PC-9 (cell line): ENCODE measurements at regions not wholly inside any gene's neighbourhood (a gene's known extent, or its start where the extent isn't known, plus 50 kb on each side); places are given as distances from the start of the nearest gene placed in this dataset.

Experiments
- BruUV-seq: library from RNA; stranded (reverse); fragments of 400-500 nt; replicated peaks from 2 replicates; lab custom pipeline; 2021; lab: Mats Ljungman, UMichigan
- CTCF ChIA-PET: fragments of 300-600 bp; sonication (Branson Sonifier 250); formaldehyde crosslinking; loops from one replicate; lab custom pipeline; 2022; ENCODE audit warnings: antibody characterized with exemption; lab: Charles Lee
- POLR2A ChIA-PET: fragments of 300-600 bp; sonication (Branson Sonifier 250); formaldehyde crosslinking; loops from one replicate; lab custom pipeline; 2022; ENCODE audit warnings: antibody characterized with exemption; ENCODE audit not compliant: unreplicated experiment; lab: Charles Lee
- DNase-seq, 2 experiments: peaks; one replicate each; pipeline versions ENCODE4 v3.0.0 to v3.0.0-alpha.2; 2015 to 2022; ENCODE audit warnings: mixed read lengths in 1 of 2
- H2AFZ ChIP-seq: fragments of 200-600 bp; sonication (generic); 2 replicates; pipeline ENCODE4 v1.8.1; 2017; ENCODE audit warnings: antibody characterized with exemption
- H3F3A ChIP-seq: fragments of 200-600 bp; sonication (generic); 2 replicates; pipeline ENCODE4 v1.8.1; 2017; ENCODE audit warnings: antibody characterized with exemption, mild to moderate bottlenecking, low read depth; ENCODE audit not compliant: insufficient read depth
- H3K27ac ChIP-seq: fragments of 200-600 bp; sonication (generic); 2 replicates; pipeline ENCODE4 v1.6.1; 2016; ENCODE audit warnings: mixed run types
- H3K27me3 ChIP-seq: fragments of 200-600 bp; sonication (generic); 2 replicates; pipeline ENCODE4 v1.6.1; 2016; ENCODE audit warnings: low read depth, mixed run types; ENCODE audit not compliant: insufficient read depth
- H3K36me3 ChIP-seq: fragments of 200-600 bp; sonication (generic); 2 replicates; pipeline ENCODE4 v1.6.1; 2016; ENCODE audit warnings: low read depth, mixed run types
- H3K4me1 ChIP-seq: fragments of 200-600 bp; sonication (generic); replicated peaks from 2 replicates; pipeline ENCODE4 v1.6.1; 2016; ENCODE audit warnings: mixed run types; ENCODE audit not compliant: insufficient read depth
- H3K4me2 ChIP-seq: fragments of 200-600 bp; sonication (generic); 2 replicates; pipeline ENCODE4 v1.6.1; 2017; ENCODE audit warnings: mixed run types
- H3K4me3 ChIP-seq: fragments of 200-600 bp; sonication (generic); 2 replicates; pipeline ENCODE4 v1.6.1; 2016; ENCODE audit warnings: mixed run types
- H3K79me2 ChIP-seq: fragments of 200-600 bp; sonication (generic); 2 replicates; pipeline ENCODE4 v1.6.1; 2017; ENCODE audit warnings: low read depth, mixed run types
- H3K9me2 ChIP-seq: fragments of 200-600 bp; sonication (generic); 2 replicates; pipeline ENCODE4 v1.8.1; 2017; ENCODE audit warnings: mild to moderate bottlenecking; ENCODE audit not compliant: insufficient read depth
- H3K9me3 ChIP-seq: fragments of 200-600 bp; sonication (generic); 2 replicates; pipeline ENCODE4 v1.8.1; 2016; ENCODE audit warnings: low read depth; ENCODE audit not compliant: insufficient read depth
- H4K20me1 ChIP-seq: fragments of 200-600 bp; sonication (generic); 2 replicates; pipeline ENCODE4 v1.8.1; 2017; ENCODE audit not compliant: insufficient read depth
- EZH2 ChIP-seq: fragments of 200-600 bp; sonication (generic); IDR thresholded peaks from 2 replicates; pipeline ENCODE4 v1.8.0; 2017; ENCODE audit warnings: antibody characterized with exemption, low read depth
- intact Hi-C: fragments of 100-400 bp; cut with micrococcal nuclease; formaldehyde crosslinking; loops from one replicate; pipeline ENCODE4 v1.10.0; 2022; ENCODE audit not compliant: unreplicated experiment
- TF ChIP-seq, protein P1 (sequence below): fragments of 200-600 bp; sonication (generic); conservative IDR thresholded peaks from 2 replicates; pipeline ENCODE4 v1.6.1; 2017; ENCODE audit warnings: mixed run types, antibody characterized with exemption, mild to moderate bottlenecking, moderate library complexity

DNA sequence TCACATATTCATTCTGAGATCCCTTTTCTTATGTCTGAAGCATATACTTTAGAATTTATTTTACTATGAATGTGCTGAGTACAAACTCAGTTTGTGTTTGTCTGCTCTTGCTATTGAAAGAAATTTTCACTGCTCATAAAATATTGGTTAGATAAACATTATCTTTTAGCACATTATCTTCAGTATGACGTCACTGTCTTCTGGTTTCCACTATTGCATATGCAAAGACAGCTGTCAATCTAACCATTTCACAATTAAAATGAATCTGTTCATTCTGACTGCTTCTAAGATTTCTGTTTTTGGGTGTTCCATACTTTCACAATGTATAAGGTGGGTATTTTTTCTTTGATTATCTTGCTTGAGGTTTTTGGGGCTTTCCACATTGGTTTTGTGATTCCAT, 526.2 kb upstream of the CDH6 start:
- Histone ChIP-seq H3K9me3 (no peaks in the 10 kb centered on the region), H3K36me3 (no peaks in the 10 kb centered on the region), H3K9me2 (no peaks in the 10 kb centered on the region; the same call in 1 of the 2 replicates), H3K4me2 (no peak overlapping the region), H3K27me3 (no peaks in the 10 kb centered on the region), H4K20me1 (no peaks in the 10 kb centered on the region), H3K27ac (no peak overlapping the region), H2AFZ (no peak overlapping the region), H3K79me2 (no peaks in the 10 kb centered on the region), H3K4me1 (no peaks in the 10 kb centered on the region), H3F3A (no peaks in the 10 kb centered on the region), H3K4me3 (no peak overlapping the region)
- TF ChIP-seq, protein P1, sequence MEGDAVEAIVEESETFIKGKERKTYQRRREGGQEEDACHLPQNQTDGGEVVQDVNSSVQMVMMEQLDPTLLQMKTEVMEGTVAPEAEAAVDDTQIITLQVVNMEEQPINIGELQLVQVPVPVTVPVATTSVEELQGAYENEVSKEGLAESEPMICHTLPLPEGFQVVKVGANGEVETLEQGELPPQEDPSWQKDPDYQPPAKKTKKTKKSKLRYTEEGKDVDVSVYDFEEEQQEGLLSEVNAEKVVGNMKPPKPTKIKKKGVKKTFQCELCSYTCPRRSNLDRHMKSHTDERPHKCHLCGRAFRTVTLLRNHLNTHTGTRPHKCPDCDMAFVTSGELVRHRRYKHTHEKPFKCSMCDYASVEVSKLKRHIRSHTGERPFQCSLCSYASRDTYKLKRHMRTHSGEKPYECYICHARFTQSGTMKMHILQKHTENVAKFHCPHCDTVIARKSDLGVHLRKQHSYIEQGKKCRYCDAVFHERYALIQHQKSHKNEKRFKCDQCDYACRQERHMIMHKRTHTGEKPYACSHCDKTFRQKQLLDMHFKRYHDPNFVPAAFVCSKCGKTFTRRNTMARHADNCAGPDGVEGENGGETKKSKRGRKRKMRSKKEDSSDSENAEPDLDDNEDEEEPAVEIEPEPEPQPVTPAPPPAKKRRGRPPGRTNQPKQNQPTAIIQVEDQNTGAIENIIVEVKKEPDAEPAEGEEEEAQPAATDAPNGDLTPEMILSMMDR = no peak
- TF ChIP-seq EZH2 = no peak
- no TSS peak for BruUV-seq
- POLR2A ChIA-PET = no interaction called here
- CTCF ChIA-PET = no interaction called here
- intact Hi-C loops = no loop called here
- no peak for DNase-seq

DNA sequence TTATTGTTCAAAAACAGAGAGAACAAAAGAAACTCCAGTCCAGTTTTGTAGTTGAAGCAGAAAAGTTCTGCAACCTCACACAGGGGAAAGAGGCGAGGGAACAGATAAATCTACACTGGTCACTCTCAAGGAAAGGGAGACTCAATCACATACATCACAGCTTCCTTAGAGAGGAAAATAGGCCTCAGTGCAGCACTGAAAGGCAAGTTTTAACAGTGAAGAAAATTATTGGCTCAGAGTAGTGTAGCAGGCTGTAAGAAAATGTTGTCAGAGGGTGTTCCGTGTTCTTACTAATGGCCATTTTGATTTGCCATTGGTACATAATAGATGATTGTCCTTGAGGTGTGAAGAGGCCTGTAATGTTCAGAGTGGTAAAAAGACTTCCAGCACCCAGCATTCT, 530.0 kb upstream of the CDH6 start:
- CTCF ChIA-PET = no interaction called here
- no peak overlapping the region for H3K4me3 ChIP-seq
- no peaks in the 10 kb centered on the region for H4K20me1 ChIP-seq
- POLR2A ChIA-PET = no interaction called here
- H3K9me3 ChIP-seq = no peaks in the 10 kb centered on the region
- peaks cover 2% of the 10 kb centered on the region; the same call in 1 of the 2 replicates for H3K9me2 ChIP-seq
- TF ChIP-seq, protein P1 = no peak
- no peak for TF ChIP-seq EZH2
- no peak overlapping the region for H2AFZ ChIP-seq
- no peaks in the 10 kb centered on the region for H3K36me3 ChIP-seq
- H3F3A ChIP-seq = no peaks in the 10 kb centered on the region
- no peaks in the 10 kb centered on the region for H3K4me1 ChIP-seq
- DNase-seq = no peak
- H3K79me2 ChIP-seq = no peaks in the 10 kb centered on the region
- BruUV-seq = no TSS peak
- no peak overlapping the region for H3K4me2 ChIP-seq
- H3K27ac ChIP-seq = no peak overlapping the region
- H3K27me3 ChIP-seq = no peaks in the 10 kb centered on the region
- intact Hi-C loops = no loop called here

DNA sequence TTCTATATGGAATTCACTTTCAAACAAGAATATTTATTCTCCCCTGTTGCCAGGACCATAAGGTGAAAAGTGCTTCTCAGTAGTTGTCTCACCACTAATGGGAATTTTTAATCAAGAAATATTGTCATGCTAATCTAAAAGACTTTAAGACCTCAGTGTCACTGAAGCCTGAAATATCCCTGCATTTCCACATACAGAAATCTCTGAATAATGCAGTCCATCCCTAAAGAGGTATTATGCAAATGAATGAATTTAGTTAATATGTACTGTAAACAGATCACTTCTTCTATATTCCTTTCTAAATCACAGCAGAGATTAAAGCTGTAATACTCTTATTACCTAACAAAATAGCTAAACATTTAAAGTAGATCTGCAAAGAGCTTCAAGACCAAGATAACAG, 531.1 kb upstream of the CDH6 start:
- H3F3A ChIP-seq = no peaks in the 10 kb centered on the region
- no peaks in the 10 kb centered on the region for H3K36me3 ChIP-seq
- H2AFZ ChIP-seq = no peak overlapping the region
- no peak overlapping the region for H3K27ac ChIP-seq
- no peak overlapping the region for H3K4me3 ChIP-seq
- intact Hi-C loops = no loop called here
- no peaks in the 10 kb centered on the region for H3K27me3 ChIP-seq
- H3K9me2 ChIP-seq = 0 out of 2 replicates have a peak, but pooled peaks cover 2% of the 10 kb centered on the region
- H3K79me2 ChIP-seq = no peaks in the 10 kb centered on the region
- BruUV-seq = no TSS peak
- DNase-seq = no peak
- no peak overlapping the region for H3K4me2 ChIP-seq
- ChIA-PET POLR2A (no interaction called here), CTCF (no interaction called here)
- H4K20me1 ChIP-seq = no peaks in the 10 kb centered on the region
- H3K4me1 ChIP-seq = no peaks in the 10 kb centered on the region
- no peaks in the 10 kb centered on the region for H3K9me3 ChIP-seq
- TF ChIP-seq, protein P1 = no peak
- TF ChIP-seq EZH2 = no peak
